GM18499 (cell line): ENCODE measurements at regions not wholly inside any gene's neighbourhood (a gene's known extent, or its start where the extent isn't known, plus 50 kb on each side); places are given as distances from the start of the nearest gene placed in this dataset.

ENCODE experiments used
- ATAC-seq: cut with Tn5 transposase; IDR thresholded peaks from one replicate; pipeline ENCODE4 v1.9.1; 2021; ENCODE audit warnings: moderate number of reproducible peaks; ENCODE audit not compliant: insufficient read depth, unreplicated experiment

DNA sequence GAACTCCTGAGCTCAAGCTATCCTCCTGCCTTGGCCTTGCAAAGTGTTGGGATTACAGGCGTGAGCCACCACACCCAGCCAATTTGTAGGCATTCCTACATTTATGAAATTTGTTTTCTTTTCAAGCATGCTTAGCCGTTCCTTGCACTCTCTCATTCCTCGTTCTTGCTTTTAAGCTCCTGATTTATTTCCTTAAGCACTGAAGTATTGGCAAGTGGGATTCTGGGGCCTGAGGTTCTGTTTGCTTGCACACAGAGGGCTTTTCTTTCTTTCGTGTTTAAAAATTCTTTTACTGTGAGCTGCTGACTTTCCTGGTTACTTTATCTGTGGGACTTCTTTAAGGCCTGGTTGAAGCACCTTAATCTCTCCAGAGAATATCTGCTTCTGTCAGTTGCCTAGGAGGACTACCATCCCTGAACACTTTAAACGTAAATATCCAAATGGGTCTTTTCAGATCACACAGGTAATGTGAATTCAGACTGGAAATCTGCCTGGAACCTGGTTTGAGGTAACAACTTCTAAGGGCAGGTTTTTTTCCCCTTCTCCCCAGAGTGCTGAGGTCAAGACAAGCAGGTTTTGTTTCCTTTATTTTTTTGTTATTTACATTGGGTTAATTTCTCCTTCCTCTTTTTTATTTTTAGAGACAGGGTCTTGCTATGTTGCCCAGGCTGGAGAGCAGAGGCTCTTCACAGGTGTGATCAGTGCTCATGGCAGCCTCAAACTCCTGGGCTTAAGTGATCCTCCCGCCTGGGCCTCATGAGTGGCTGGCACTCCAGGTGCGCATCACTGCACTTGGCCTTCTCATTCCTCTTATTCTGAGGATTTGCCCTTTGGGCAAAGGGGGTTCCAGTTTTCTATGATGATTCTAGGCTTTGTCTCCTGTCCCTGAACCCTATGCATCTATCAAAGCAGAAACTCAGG is 102.9 kb downstream of the PFKFB3 start:
- no peak for ATAC-seq

DNA sequence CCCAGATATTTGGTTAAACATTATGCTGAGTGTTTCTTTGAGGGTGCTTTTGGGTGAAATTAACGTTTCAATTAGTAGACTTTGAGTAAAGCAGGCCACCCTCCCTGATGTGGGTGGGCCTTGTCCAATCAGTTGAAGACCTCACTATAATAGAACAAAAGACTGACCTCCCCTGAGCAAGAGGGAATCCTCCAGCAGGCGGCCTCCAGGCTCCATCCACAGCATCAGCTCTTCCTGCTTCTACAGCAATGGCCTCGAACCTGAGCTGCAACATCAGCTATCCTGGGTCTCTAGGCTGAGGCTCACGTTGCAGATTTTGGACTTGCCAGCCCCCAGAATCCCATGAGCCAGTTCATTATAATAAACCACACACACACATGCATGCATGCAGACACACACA is 104.2 kb downstream of the PFKFB3 start:
- no peak for ATAC-seq

DNA sequence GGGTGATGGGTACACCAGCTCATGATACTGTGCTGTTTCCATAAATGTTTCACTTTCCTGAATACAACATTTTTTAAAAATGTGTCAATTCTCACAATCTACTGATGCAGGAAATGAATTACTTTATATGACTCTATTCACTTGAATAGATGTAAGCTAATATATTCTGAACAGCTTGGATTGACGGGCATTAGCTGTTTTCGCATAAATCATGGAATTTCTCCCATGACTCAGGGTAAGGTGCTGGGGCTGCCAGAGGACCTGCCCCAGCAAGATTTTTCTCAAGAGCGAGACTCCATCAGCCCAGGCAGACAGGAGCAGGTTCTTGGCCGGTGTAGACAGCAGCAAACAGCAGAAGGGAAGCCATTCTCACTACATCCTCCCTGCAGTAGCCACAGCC is 107.1 kb downstream of the PFKFB3 start:
- ATAC-seq = no peak

DNA sequence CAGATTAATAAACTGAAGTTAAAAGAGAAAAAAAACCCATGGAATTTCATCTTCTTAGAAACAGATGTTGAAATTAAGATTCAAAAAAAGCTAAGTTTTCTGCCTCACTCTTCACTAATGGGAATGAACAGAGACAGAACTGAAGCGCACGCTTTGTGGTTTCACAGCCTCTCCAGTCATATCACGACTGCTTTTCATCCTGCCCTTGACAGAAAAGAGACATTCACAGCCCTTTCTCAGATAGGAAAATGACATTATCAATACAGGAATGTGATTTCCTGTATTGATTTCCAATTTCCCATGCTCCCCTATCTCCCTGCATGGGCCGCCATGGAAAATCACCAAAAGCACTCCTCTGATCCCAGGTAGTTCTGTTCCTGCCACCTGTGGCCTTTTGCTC is 108.2 kb downstream of the PFKFB3 start:
- no peak for ATAC-seq

DNA sequence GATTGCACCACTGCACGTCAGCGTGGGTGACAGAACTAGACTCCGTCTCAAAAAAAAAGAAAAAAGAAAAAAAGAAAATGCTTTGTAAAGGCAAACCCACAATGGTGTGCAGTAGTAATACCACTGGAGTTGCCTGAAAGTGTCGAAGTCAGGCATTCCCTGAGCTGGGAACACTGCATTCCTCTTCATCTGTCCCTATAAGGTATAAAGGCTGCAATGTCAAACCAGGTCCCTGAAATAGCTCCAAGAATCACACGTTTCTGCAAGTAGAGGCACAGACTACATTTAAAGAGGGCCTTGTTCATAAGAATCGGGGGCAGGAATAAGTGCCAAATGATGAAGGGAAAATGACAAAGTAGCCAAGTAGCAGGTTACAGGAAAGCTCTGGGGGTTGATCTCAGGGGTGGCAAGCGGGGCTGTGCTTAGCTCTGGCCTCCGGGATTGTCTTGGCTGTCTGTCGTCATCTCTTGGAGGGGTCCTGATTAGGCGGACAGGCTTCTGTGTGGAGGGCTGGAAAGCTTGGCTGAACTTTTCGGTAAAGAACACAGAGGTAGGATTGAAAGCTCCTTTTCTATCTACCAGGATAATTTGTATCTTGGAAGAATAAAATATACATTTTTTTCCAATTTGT is 109.1 kb downstream of the PFKFB3 start:
- no peak for ATAC-seq

DNA sequence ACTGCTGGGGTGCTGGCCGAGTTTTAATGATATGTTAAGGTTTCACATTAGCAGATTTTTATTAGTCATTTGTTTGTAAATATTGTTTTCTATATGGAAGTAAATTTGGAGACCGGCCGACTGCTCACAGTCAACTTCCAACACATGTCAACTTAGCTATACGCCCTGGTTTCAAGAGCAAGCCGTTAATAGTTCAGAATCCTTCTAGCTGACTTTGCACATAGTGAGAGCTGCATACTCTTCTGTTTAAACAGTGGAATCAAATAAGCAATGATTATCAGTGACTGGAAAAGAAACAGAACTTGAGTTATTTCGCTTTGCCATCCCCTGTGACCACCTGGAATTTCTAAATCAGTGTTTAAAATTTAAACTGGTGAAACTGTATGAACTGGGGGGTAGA is 109.9 kb downstream of the PFKFB3 start:
- no peak for ATAC-seq

DNA sequence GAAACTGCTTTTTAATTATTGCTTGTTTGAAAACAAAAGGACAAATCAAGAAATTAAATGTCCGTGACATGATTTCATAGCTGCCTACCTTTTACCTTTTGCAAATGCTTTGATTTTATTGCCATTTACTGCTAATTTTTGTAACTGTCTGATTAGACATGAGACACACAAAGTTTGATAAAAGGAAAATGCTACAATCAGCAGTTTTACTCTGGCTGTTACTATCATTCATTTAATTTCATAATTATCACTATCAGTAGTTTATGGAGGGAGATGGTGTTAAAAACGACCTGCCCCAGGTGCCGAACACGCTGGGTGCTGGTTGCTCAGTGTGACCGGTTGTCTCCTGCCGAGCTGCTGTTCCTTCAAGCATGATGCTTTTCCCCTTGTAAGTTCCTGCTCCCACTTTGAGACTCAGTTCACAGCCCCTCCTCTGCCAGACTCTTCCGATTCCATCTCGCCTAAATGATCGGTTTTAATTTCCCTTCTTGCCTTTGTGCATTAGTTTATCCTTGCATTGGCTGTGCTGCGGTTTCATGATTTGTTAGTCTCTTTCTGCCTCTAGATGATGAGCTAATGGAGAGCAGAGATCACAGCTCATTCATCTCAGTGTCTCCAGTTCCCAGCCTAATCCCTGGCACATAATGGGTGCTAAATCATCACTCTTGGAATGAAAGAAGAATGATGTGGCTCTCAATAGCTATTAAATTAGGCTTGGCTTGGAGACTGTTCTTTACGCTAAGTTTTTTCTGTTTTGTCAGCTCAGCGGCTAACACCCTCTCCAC is 110.6 kb downstream of the PFKFB3 start:
- no peak for ATAC-seq

DNA sequence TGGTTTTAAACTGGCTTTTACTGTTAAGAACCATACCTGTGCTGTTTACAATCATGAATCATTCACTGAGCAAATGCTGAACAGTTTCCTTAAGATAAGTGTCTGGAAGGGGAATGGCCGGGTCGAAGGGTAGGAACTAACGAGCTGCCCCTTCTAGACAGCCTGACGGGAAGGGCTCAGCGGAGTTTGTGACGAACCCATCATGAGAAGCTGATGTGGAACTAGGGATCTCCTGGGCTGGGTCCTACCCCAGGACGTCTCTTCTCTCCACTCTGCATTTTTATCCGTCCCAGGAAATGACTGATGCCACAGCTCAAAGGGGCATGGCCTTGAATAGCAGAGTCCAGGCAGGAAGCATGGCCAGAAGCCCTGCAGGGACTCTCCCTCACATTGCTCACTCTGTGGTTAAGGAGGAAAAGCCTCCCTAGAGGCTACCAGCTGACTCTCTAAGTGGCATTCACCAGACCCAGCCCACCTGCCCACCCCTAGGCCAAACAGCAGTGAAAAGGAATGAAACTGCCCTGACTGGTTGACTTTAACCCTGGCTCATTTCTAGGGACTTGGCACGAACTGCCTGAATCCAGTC is 112.0 kb downstream of the PFKFB3 start:
- ATAC-seq = no peak

DNA sequence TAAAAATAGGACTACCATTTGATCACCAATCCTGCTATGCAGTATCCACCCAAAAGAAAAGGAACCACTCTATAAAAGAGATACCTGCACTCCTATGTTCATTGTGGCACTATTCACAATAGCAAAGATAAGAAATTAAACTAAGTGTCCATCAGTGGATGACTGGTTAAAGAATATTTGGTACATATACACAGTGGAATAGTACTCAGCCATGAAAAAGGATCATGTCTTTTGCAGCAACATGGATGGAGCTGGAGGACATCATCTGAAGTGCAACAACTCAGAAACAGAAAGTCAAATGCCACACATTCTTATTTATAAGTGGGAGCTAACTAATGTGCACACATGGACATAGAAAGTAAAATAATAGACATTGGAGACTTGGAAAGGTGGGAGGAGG is 116.4 kb downstream of the PFKFB3 start:
- ATAC-seq = no peak

DNA sequence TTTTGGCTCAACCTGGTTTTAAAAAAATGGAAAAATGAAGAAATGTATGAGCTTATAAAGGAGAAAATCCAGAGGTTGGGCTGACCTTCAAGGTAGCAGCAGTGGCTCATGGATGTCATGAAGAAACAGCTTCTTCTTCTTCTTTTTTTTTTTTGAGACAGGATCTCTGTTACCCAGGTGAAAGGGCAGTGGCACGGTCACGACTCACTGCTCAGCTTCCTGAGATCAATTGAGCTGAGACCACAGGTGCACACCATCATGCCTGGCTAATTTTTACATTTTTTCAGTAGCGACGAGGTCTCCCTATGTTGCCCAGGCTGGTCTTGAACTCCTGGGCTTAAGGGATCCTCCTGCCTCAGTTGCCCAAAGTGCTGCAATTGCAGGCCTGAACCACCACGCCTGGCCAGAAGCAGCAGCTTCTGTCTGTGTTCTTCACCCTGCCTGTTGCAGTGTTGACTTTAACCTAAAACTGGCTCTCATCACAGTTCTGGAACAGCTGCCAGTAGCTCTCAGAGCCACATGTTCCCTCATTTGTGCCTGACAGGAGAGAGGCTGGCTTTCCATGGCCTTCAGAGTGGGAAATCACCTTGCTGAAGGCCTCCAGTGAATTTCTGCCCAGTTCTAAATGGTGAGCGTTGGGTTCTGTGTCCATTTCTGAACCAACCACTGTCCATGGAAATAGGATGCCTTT is 117.7 kb downstream of the PFKFB3 start:
- no peak for ATAC-seq

DNA sequence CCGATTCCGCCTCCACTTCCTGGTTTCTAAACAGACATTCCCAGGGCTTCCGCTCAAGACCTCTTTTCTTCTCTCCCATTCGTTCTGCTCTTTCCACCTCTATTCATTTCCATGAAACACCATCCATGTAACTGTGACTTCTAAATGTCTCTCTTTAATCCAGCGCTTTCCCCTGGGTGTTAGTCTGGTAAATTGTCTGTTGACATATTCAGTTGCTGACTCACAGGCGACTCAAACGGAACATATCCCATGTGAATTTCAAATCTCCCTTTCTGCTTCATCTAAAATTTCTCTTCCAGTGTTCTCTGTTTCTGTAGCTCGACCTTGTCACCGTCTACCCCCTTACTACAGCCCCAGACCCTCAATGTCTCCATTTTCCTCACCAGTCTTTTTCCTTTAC is 119.1 kb downstream of the PFKFB3 start:
- no peak for ATAC-seq

DNA sequence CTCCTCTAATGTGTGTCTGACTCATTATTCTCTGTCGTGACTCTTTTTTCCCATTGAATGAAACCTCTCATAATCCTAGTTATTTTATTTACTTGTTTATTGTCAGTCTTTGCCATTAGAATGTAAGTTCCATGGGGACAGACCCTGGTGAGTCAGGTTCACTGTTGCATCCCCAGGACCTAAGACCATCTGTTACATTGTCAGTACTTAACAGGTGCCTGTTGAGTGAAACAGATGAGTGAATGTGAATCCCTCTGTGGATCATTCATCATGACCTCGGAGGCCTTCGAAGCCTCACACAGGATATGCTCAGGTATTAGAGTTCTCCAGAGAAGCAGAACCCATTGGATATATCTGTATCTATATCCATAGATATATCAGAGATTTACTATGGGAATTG is 120.1 kb downstream of the PFKFB3 start:
- ATAC-seq = no peak

DNA sequence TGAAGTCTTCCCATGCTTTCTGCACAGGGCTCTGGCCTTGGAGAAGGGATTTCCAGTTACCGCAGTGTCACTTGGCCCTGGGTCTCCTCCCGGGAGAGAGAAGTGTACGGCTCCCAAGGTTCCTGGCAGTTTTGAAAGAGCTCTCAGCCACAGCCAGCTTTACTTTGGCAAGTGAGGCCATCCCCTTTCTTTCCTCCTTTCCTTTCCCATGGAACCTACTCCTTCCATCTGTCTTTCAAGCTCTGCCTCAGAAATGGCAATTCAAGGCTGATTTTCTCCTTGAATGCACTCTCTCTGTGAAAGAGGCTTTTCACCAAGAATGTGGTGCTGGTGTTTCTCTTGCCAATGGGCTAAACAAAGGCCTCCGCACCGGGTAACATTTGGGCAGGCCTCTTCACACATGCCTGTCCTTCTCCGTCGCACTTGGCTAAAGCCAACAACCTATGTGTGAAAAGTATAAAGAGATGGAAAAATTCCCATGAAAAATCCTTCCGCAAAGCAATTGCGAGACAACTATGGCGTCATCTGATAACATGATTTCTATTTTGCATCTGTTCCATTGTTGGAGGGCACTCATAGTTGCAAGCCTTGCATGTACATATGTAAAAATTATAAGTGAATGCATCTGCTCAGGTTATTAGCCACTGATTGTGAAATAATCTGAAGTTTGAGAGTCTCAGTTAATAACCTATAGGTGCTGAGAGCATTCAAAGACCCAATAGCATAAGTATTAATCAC is 125.4 kb downstream of the PFKFB3 start:
- ATAC-seq = no peak

DNA sequence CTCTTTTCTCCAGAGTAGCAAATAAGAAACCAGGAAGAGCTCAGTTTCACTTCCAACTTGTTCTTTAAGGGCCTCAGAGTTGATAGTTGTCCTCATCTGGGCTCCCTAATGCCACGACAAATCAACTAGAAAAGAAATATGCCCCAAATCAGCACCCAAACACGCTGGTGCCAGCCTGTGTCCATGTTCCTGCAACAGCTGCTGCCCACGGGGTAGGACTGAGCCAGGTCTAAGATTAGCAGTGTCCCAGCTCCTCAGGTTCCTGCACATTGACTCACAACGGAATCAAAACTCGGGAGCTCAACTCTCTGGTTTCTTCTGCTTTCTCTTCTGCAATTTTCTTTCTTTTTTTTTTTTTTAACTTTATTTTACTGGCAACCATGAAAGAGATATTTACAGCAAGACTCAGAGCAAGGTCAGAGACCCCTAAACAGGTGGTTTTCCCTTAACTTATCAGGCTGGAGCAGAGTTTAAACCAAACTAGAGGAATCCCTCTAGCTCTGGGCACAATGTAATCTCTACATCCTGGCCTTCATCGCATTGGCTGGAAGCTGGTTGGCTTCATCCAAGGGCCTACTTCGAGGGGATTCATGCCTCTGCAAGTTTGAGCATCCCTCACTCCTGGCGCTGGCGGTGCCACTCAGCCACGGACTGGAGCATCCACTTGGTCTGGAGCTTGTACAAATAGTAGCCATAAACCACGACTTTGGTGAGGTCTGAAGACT is 126.1 kb downstream of the PFKFB3 start:
- no peak for ATAC-seq

DNA sequence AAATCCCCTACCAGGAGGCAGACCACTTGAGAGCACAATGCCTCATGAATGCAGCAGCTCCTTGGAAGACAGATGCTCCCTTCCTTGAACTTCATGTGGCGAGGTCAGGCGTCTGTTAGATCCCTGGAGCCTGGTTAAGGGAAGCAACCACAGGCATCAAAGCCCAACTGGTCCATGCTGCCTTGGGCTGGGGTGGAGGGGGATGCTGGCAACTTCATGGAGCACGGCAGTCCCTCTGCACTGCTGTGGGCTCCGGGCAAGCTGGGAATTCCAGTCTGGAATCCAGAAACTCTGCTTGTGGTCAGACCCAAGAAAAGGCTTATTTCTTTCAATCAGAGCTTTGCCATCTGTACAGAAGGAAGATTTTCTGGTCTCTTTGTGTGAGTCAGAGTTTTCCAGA is 130.4 kb downstream of the PFKFB3 start:
- no peak for ATAC-seq

DNA sequence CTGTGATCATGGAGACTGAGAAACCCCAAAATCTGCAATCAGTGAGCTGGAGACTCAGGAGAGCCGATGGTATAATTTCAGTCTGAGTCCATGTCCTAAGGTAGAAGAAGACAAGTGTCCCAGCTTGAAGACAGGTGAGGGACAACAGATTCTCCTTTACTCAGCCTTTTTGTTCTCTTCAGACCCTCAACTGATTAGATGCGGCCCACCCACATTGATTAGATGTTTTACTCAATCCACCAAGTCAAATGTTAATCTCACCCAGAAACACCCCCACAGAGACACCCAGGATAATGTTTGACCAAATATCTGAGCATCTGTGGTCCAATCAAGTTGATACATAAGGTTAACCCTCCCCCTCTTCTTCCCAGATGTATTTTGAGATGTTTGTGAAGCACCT is 131.2 kb downstream of the PFKFB3 start:
- ATAC-seq = no peak

DNA sequence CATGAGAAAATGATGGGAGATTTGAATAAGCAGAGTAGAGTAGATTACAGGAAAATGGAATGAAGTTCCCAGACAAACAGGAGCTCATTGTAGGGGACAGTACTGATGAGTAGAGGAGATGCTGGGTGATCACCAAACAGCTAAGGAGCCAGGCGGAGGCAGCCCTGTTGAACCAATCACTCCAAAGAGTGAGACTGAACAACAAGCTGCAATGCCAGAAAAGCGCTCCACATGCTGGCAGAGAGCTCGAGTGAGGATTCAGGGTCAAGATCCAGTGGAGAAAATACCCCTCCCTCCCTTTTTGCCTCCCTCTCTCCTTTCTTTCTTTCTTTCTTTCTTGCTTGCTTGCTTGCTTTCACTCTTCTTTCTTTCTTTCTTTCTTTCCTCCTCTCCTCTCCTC is 133.3 kb downstream of the PFKFB3 start:
- ATAC-seq = no peak

DNA sequence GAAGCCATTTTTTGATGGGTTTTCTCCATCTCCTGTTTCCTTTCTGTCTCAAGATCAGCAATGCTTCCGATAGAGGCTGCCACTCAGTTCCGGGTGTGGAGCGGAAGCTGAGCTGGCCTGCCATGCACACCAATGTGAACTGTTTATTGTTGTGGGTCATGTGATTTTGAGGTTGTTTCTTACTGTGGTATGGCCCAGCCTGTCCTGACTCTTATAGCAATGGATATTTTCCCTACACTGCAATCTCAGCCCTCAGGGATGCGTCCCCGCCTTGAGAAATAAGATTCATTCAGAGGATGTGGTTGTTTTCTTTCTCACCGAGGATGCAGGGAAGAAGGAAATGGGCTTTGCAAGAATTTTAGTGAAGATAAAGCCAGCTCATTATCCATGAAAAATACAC is 134.7 kb downstream of the PFKFB3 start:
- ATAC-seq = no peak

DNA sequence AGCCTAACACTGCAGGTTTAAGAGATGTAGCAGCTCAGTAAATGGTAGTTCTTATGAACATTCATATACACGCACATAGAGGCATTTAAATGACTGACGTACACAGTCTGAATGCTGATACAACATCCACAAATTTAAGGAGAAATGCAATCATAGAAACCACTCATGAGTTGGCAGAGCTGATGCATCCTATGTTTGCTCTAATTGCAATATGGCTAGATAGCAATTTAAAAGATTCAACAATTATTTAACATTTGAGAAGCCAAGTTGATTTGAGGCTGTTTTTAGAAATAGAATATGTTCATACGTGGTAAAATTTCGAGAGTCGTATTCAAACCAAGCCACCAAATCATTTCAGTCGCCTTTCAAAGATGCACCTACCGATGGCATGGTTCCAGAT is 135.6 kb downstream of the PFKFB3 start:
- ATAC-seq = no peak
